NCI-H1417 treated with DMSO at 0.1 percent for 48 hours (cell line): ENCODE measurements at regions not wholly inside any gene's neighbourhood (a gene's known extent, or its start where the extent isn't known, plus 50 kb on each side); places are given as distances from the start of the nearest gene placed in this dataset.

Source experiments
- DNase-seq: peaks from one replicate; lab custom pipeline; 2025; lab: John Stamatoyannopoulos, UW

GRCh38 chr4:137069473-137069872 is 462.8 kb downstream of the PCDH18 start:
- no peak for DNase-seq

GRCh38 chr4:137067735-137068134 is 464.6 kb downstream of the PCDH18 start:
- no peak for DNase-seq

GRCh38 chr4:137065311-137065710 is 467.0 kb downstream of the PCDH18 start:
- no peak for DNase-seq

GRCh38 chr4:137063961-137064360 is 468.3 kb downstream of the PCDH18 start:
- no peak for DNase-seq

GRCh38 chr4:137043184-137043583 is 489.1 kb downstream of the PCDH18 start:
- DNase-seq = no peak

GRCh38 chr4:137039370-137039769 is 492.9 kb downstream of the PCDH18 start:
- DNase-seq = no peak

GRCh38 chr4:137032222-137032621 is 500.1 kb downstream of the PCDH18 start:
- DNase-seq = peak; percentile 19

- no peak for DNase-seq
Observed at GRCh38 chr4:137029026-137029425, 503.3 kb downstream of the PCDH18 start.

- no peak for DNase-seq
Observed at GRCh38 chr4:137025484-137026059, 506.7 kb downstream of the PCDH18 start.

GRCh38 chr4:137015426-137016409 is 516.6 kb downstream of the PCDH18 start:
- no peak for DNase-seq

- DNase-seq = no peak
Observed at GRCh38 chr4:137000432-137000831, 531.9 kb downstream of the PCDH18 start.

GRCh38 chr4:136992032-136992431 is 540.3 kb downstream of the PCDH18 start:
- no peak for DNase-seq

- DNase-seq = no peak
Observed at GRCh38 chr4:136985683-136986082, 546.6 kb downstream of the PCDH18 start.

- no peak for DNase-seq
Observed at GRCh38 chr4:136967069-136967468, 565.2 kb downstream of the PCDH18 start.

- DNase-seq = no peak
Observed at GRCh38 chr4:136965478-136965877, 566.8 kb downstream of the PCDH18 start.

GRCh38 chr4:136962868-136963267 is 569.4 kb downstream of the PCDH18 start:
- no peak for DNase-seq

- DNase-seq = no peak
Observed at GRCh38 chr4:136946307-136946907, 585.9 kb downstream of the PCDH18 start.

- no peak for DNase-seq
Observed at GRCh38 chr4:136939781-136940180, 592.5 kb downstream of the PCDH18 start.

- DNase-seq = no peak
Observed at GRCh38 chr4:136935871-136936270, 596.4 kb downstream of the PCDH18 start.

GRCh38 chr4:136935305-136935704 is 597.0 kb downstream of the PCDH18 start:
- DNase-seq = no peak

GRCh38 chr4:136934601-136935000 is 597.7 kb downstream of the PCDH18 start:
- DNase-seq = no peak

GRCh38 chr4:136931781-136932180 is 600.5 kb downstream of the PCDH18 start:
- no peak for DNase-seq

GRCh38 chr4:136928957-136929411 is 603.3 kb downstream of the PCDH18 start:
- no peak for DNase-seq
